GM23338 (cell line): ENCODE measurements at regions not wholly inside any gene's neighbourhood (a gene's known extent, or its start where the extent isn't known, plus 50 kb on each side); places are given as distances from the start of the nearest gene placed in this dataset.
"Not testable (repeated sequence)": the region's sequence is repeated elsewhere in the genome, so short reads cannot be mapped to it uniquely, and the experiment has no call there.

ENCODE experiments used
- CREB1 ChIP-seq: fragments of 250-450 bp; sonication (Bioruptor Pico); IDR thresholded peaks from 2 replicates; pipeline ENCODE4 v1.5.0; 2020; ENCODE audit warnings: low read depth, mild to moderate bottlenecking, moderate library complexity
- EZH2 ChIP-seq: fragments of 200-600 bp; sonication (generic); IDR thresholded peaks from one replicate; pipeline ENCODE4 v1.8.0; 2017; ENCODE audit warnings: antibody characterized with exemption, mild to moderate bottlenecking, low read depth; ENCODE audit not compliant: unreplicated experiment
- EZH2phosphoT487 ChIP-seq: fragments of 200-600 bp; sonication (generic); IDR thresholded peaks from one replicate; pipeline ENCODE4 v1.8.1; 2018; ENCODE audit warnings: antibody characterized with exemption; ENCODE audit not compliant: unreplicated experiment
- JUNB ChIP-seq: IDR thresholded peaks from one replicate; pipeline ENCODE4 v1.6.1; 2016; ENCODE audit warnings: antibody characterized with exemption; ENCODE audit not compliant: unreplicated experiment
- NANOG ChIP-seq: IDR thresholded peaks from 2 replicates; pipeline ENCODE4 v1.6.1; 2016; ENCODE audit warnings: antibody characterized with exemption, borderline replicate concordance
- POLR2AphosphoS5 ChIP-seq: IDR thresholded peaks from 2 replicates; pipeline ENCODE4 v1.6.1; 2016; ENCODE audit warnings: antibody characterized with exemption, low read depth
- STAT1 ChIP-seq: IDR thresholded peaks from one replicate; pipeline ENCODE4 v1.6.1; 2016; ENCODE audit warnings: antibody characterized with exemption; ENCODE audit not compliant: unreplicated experiment
- ZNF114 ChIP-seq: fragments of 250-450 bp; sonication (Bioruptor Pico); IDR thresholded peaks from 2 replicates; pipeline ENCODE4 v1.5.0; 2020; ENCODE audit warnings: mild to moderate bottlenecking, moderate library complexity
- ZNF331 ChIP-seq: fragments of 250-450 bp; sonication (Bioruptor Pico); IDR thresholded peaks from 2 replicates; pipeline ENCODE4 v1.5.0; 2020; ENCODE audit warnings: low read depth, mild to moderate bottlenecking, moderate library complexity
- TF ChIP-seq, protein P1 (sequence below), 2 experiments: fragments of 200-600 bp in 1 of 2; sonication (generic) in 1 of 2; conservative IDR thresholded peaks; 2 replicates each; pipeline versions ENCODE4 v1.5.1 to v1.6.1; 2016 to 2017; ENCODE audit warnings: antibody characterized with exemption in 2 of 2, low read depth in 2 of 2, mild to moderate bottlenecking in 2 of 2, moderate library complexity in 1 of 2
- TF ChIP-seq, protein P2 (sequence below): IDR thresholded peaks from one replicate; pipeline ENCODE4 v1.6.1; 2018; ENCODE audit warnings: antibody characterized with exemption; ENCODE audit not compliant: unreplicated experiment
- TF ChIP-seq, protein P3 (sequence below): fragments of 250-450 bp; sonication (Bioruptor Pico); IDR thresholded peaks from 2 replicates; pipeline ENCODE4 v1.5.0; 2020; ENCODE audit warnings: mild to moderate bottlenecking, moderate library complexity

DNA sequence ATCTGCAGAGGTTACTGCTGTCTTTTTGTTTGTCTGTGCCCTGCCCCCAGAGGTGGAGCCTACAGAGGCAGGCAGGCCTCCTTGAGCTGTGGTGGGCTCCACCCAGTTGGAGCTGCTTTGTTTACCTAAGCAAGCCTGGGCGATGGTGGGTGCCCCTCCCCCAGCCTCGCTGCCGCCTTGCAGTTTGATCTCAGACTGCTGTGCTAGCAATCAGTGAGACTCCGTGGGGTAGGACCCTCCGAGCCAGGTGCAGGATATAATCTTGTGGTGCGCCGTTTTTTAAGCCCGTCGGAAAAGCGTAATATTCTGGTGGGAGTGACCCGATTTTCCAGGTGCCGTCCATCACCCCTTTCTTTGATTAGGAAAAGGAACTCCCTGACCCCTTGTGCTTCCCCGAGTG is 211.4 kb downstream of the BTBD3 start:
- TF ChIP-seq JUNB; EZH2; POLR2AphosphoS5; EZH2phosphoT487; CREB1; NANOG; STAT1; ZNF114 (CRISPR knock-in tag); ZNF331 (CRISPR knock-in tag): not testable (repeated sequence)
- TF ChIP-seq, protein P1, sequence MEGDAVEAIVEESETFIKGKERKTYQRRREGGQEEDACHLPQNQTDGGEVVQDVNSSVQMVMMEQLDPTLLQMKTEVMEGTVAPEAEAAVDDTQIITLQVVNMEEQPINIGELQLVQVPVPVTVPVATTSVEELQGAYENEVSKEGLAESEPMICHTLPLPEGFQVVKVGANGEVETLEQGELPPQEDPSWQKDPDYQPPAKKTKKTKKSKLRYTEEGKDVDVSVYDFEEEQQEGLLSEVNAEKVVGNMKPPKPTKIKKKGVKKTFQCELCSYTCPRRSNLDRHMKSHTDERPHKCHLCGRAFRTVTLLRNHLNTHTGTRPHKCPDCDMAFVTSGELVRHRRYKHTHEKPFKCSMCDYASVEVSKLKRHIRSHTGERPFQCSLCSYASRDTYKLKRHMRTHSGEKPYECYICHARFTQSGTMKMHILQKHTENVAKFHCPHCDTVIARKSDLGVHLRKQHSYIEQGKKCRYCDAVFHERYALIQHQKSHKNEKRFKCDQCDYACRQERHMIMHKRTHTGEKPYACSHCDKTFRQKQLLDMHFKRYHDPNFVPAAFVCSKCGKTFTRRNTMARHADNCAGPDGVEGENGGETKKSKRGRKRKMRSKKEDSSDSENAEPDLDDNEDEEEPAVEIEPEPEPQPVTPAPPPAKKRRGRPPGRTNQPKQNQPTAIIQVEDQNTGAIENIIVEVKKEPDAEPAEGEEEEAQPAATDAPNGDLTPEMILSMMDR (conservative IDR thresholded peaks at IDR 0.05; ENCODE audit: low read depth in 2 of 2), result not testable (repeated sequence)
- TF ChIP-seq, protein P2, sequence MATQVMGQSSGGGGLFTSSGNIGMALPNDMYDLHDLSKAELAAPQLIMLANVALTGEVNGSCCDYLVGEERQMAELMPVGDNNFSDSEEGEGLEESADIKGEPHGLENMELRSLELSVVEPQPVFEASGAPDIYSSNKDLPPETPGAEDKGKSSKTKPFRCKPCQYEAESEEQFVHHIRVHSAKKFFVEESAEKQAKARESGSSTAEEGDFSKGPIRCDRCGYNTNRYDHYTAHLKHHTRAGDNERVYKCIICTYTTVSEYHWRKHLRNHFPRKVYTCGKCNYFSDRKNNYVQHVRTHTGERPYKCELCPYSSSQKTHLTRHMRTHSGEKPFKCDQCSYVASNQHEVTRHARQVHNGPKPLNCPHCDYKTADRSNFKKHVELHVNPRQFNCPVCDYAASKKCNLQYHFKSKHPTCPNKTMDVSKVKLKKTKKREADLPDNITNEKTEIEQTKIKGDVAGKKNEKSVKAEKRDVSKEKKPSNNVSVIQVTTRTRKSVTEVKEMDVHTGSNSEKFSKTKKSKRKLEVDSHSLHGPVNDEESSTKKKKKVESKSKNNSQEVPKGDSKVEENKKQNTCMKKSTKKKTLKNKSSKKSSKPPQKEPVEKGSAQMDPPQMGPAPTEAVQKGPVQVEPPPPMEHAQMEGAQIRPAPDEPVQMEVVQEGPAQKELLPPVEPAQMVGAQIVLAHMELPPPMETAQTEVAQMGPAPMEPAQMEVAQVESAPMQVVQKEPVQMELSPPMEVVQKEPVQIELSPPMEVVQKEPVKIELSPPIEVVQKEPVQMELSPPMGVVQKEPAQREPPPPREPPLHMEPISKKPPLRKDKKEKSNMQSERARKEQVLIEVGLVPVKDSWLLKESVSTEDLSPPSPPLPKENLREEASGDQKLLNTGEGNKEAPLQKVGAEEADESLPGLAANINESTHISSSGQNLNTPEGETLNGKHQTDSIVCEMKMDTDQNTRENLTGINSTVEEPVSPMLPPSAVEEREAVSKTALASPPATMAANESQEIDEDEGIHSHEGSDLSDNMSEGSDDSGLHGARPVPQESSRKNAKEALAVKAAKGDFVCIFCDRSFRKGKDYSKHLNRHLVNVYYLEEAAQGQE, result not testable (repeated sequence)
- TF ChIP-seq, protein P3, sequence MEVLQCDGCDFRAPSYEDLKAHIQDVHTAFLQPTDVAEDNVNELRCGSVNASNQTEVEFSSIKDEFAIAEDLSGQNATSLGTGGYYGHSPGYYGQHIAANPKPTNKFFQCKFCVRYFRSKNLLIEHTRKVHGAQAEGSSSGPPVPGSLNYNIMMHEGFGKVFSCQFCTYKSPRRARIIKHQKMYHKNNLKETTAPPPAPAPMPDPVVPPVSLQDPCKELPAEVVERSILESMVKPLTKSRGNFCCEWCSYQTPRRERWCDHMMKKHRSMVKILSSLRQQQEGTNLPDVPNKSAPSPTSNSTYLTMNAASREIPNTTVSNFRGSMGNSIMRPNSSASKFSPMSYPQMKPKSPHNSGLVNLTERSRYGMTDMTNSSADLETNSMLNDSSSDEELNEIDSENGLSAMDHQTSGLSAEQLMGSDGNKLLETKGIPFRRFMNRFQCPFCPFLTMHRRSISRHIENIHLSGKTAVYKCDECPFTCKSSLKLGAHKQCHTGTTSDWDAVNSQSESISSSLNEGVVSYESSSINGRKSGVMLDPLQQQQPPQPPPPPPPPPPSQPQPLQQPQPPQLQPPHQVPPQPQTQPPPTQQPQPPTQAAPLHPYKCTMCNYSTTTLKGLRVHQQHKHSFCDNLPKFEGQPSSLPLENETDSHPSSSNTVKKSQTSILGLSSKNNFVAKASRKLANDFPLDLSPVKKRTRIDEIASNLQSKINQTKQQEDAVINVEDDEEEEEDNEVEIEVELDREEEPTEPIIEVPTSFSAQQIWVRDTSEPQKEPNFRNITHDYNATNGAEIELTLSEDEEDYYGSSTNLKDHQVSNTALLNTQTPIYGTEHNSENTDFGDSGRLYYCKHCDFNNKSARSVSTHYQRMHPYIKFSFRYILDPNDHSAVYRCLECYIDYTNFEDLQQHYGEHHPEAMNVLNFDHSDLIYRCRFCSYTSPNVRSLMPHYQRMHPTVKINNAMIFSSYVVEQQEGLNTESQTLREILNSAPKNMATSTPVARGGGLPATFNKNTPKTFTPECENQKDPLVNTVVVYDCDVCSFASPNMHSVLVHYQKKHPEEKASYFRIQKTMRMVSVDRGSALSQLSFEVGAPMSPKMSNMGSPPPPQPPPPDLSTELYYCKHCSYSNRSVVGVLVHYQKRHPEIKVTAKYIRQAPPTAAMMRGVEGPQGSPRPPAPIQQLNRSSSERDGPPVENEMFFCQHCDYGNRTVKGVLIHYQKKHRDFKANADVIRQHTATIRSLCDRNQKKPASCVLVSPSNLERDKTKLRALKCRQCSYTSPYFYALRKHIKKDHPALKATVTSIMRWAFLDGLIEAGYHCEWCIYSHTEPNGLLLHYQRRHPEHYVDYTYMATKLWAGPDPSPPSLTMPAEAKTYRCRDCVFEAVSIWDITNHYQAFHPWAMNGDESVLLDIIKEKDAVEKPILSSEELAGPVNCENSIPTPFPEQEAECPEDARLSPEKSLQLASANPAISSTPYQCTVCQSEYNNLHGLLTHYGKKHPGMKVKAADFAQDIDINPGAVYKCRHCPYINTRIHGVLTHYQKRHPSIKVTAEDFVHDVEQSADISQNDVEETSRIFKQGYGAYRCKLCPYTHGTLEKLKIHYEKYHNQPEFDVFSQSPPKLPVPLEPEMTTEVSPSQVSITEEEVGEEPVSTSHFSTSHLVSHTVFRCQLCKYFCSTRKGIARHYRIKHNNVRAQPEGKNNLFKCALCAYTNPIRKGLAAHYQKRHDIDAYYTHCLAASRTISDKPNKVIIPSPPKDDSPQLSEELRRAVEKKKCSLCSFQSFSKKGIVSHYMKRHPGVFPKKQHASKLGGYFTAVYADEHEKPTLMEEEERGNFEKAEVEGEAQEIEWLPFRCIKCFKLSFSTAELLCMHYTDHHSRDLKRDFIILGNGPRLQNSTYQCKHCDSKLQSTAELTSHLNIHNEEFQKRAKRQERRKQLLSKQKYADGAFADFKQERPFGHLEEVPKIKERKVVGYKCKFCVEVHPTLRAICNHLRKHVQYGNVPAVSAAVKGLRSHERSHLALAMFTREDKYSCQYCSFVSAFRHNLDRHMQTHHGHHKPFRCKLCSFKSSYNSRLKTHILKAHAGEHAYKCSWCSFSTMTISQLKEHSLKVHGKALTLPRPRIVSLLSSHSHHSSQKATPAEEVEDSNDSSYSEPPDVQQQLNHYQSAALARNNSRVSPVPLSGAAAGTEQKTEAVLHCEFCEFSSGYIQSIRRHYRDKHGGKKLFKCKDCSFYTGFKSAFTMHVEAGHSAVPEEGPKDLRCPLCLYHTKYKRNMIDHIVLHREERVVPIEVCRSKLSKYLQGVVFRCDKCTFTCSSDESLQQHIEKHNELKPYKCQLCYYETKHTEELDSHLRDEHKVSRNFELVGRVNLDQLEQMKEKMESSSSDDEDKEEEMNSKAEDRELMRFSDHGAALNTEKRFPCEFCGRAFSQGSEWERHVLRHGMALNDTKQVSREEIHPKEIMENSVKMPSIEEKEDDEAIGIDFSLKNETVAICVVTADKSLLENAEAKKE, result not testable (repeated sequence)
